ENCODE measurements at regions not wholly inside any gene's neighbourhood (a gene's known extent, or its start where the extent isn't known, plus 50 kb on each side); places are given as distances from the start of the nearest gene placed in this dataset.

DNA sequence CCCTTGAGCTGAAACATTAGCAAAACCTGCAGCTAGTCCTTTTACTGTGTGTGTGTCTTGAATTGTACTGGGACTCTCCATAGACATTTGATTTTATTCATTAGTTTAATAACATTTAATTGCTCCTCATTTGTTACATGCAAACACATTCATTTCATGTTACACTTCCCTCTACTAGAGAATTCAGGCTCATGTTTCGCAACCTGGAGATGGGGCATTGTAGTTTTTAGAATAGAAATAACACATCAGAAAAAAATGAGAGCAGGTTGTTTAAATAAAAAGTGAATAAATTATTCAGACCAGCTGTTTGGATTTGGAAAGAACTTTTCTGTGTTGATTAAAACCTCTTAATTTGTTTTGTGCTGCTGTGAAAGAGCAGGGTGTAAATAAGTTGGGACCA, 243.9 kb downstream of the ETV1 start:
- ATAC-seq: no peak
- intact Hi-C loops (cut with DNase I): loop anchor here in 4 of 10 donors (10.0 kb wide), 3 partner anchors 211 to 461 kb away; no protein-coding TSS in a partner anchor

DNA sequence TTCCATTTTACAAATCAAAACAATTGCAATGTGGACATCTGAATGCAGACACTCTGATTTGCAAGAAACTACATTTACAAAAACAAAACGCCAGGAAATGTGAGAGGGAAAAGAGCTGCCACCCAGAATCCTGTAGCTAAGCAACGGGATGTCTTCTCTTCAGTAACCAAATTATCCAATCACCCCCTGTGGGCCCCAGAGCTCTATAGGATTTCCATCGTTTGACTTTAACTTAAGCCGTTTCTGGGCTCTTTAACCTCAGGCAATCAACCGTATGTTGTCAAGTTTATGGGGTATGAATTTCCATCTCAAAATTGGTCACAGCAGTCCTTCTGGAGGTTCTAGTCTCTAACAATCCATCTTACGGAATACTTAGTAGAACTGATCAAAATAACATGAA, 240.5 kb downstream of the ETV1 start:
- intact Hi-C loops (cut with DNase I): loop anchor here in 4 of 10 donors (10.0 kb wide), 3 partner anchors 214 to 464 kb away; no protein-coding TSS in a partner anchor
- H3K36me3 ChIP-seq: no peaks in the 10 kb centered on the region
- no peaks in the 10 kb centered on the region for H3K27me3 ChIP-seq
- TF ChIP-seq CTCF (IDR thresholded peaks at IDR 0.05): no peak
- no peak for TF ChIP-seq POLR2A (IDR thresholded peaks at IDR 0.05)
- WGBS, 4 donors: 58 to 68% (median 63%) methylated on average over 6 of the region's 6 CpGs
- no peak overlapping the region for H3K27ac ChIP-seq
- ATAC-seq: no peak
- H3K4me3 ChIP-seq: no peak overlapping the region
- no peaks in the 10 kb centered on the region for H3K9me3 ChIP-seq
- DNase-seq: no peak
- H3K4me1 ChIP-seq: no peaks in the 10 kb centered on the region

More for the DNA sequence above, 243.9 kb downstream of the ETV1 start:
- Histone ChIP-seq H3K27me3 (no peaks in the 10 kb centered on the region), H3K4me1 (peaks cover 0 to 13% (median 7%) of the 10 kb centered on the region in 12 donors), H3K9me3 (no peaks in the 10 kb centered on the region), H3K4me3 (no peak overlapping the region), H3K36me3 (no peaks in the 10 kb centered on the region), H3K27ac (no peak overlapping the region)
- 93 to 97% (median 95%) methylated on average over 1 of the region's 1 CpG for WGBS, 4 donors
- TF ChIP-seq CTCF (IDR thresholded peaks at IDR 0.05) (no peak), POLR2A (IDR thresholded peaks at IDR 0.05) (no peak)
- no peak for DNase-seq

DNA sequence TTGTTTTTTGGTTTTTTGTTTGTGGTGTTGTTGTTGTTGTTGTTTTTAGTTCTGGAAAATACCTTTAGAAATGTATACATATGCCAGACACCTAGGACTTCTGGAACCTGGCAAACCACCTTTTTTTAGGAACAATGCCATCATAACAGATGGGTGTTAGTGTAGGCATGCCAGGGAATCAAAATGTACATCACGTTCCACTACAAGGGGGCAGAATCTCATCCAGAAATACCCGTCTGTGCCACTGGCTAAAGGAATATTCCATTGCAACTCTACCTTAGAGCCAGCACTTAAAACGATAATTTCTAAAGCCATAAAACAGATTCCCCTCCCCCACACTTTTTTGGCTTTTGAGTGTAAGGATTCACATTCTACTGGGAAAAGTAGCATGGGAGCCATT, 239.8 kb downstream of the ETV1 start:
- intact Hi-C loops (cut with DNase I): loop anchor here in 4 of 10 donors (10.0 kb wide), 3 partner anchors 215 to 465 kb away; no protein-coding TSS in a partner anchor
- no peaks in the 10 kb centered on the region for H3K4me1 ChIP-seq
- 67 to 89% (median 85%) methylated on average over 3 of the region's 3 CpGs for WGBS, 4 donors

GRCh38 chr7:13751766-13752165, 237.7 kb downstream of the ETV1 start:
- H3K27me3 ChIP-seq: no peaks in the 10 kb centered on the region
- H3K9me3 ChIP-seq: no peaks in the 10 kb centered on the region
- no peak overlapping the region for H3K4me3 ChIP-seq
- ATAC-seq: no peak
- no peak overlapping the region for H3K27ac ChIP-seq
- DNase-seq: no peak
- 42 to 74% (median 58%) methylated on average over 1 of the region's 1 CpG for WGBS, 4 donors
- intact Hi-C loops (cut with DNase I): no loop called here
- H3K4me1 ChIP-seq: no peaks in the 10 kb centered on the region
- no peaks in the 10 kb centered on the region for H3K36me3 ChIP-seq
- TF ChIP-seq POLR2A (IDR thresholded peaks at IDR 0.05): no peak
- TF ChIP-seq CTCF (IDR thresholded peaks at IDR 0.05): no peak

More for the DNA sequence above, 239.8 kb downstream of the ETV1 start:
- no peak overlapping the region for H3K4me3 ChIP-seq
- no peaks in the 10 kb centered on the region for H3K27me3 ChIP-seq
- no peak overlapping the region for H3K27ac ChIP-seq
- H3K36me3 ChIP-seq: no peaks in the 10 kb centered on the region
- TF ChIP-seq CTCF (IDR thresholded peaks at IDR 0.05) (no peak), POLR2A (IDR thresholded peaks at IDR 0.05) (no peak)
- no peaks in the 10 kb centered on the region for H3K9me3 ChIP-seq
- no peak for ATAC-seq
- DNase-seq: no peak

Measured in heart left ventricle (tissue), 16 donors.